Body of pancreas (tissue), 4 donors: ENCODE measurements at regions not wholly inside any gene's neighbourhood (a gene's known extent, or its start where the extent isn't known, plus 50 kb on each side); places are given as distances from the start of the nearest gene placed in this dataset.

Source experiments
- CTCF ChIP-seq, 7 experiments: fragments of 450-650 bp in 4 of 7; fragments of 200-600 bp in 3 of 7; sonication (generic) in 3 of 7; IDR thresholded peaks; one replicate each; pipeline ENCODE4 v1.5.1; 2016 to 2019; ENCODE audit warnings: antibody characterized with exemption in 7 of 7
- POLR2A ChIP-seq, 3 donors: fragments of 450-650 bp; IDR thresholded peaks; one replicate each; pipeline ENCODE4 v1.6.1; 2016; ENCODE audit warnings: antibody characterized with exemption in 3 of 3, mild to moderate bottlenecking in 2 of 3

GRCh38 chr16:17622366-17622765 is 151.6 kb upstream of the XYLT1 start:
- TF ChIP-seq CTCF (IDR thresholded peaks at IDR 0.05) (no peak), POLR2A (IDR thresholded peaks at IDR 0.05) (no peak)
